ENCODE measurements at regions not wholly inside any gene's neighbourhood (a gene's known extent, or its start where the extent isn't known, plus 50 kb on each side); places are given as distances from the start of the nearest gene placed in this dataset.
"Not testable (repeated sequence)": the region's sequence is repeated elsewhere in the genome, so short reads cannot be mapped to it uniquely, and the experiment has no call there.

DNA sequence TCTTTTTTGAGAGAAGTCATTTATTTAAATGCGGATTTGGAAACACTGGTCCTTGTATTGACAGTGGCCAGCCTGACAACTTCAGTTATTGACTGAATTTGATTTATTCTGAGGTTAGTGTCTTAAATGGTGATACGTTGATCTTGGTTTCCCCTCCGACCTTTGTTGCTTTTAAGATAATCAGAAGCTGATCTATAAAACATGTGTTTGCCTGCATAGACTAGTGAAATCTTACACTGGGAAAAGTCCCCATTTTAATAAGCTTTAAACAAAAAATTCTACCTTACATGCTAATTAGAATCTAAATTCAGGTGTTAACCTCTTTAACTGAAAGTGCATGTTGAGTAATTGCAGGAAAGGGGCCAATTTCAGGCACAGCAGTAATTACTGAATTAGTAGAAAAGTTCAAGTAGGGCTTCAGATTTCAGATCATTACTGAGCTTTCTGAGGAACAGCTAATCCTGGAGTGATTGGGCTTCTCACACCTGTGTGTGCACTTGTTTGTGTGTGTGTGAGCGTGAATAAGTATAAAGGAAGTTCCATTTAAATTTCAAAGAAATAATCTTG lies 221.4 kb downstream of the SOX2 start:
- no peaks in the 10 kb centered on the region for H3K27me3 ChIP-seq (ENCODE audit: control insufficient read depth in 1 of 2, insufficient read depth in 1 of 2, low read length in 2 of 2)
- no peak overlapping the region for H2BK15ac ChIP-seq (ENCODE audit: low read depth, poor library complexity, severe bottlenecking)
- H3K9ac ChIP-seq (ENCODE audit: low read length), result no peak overlapping the region
- no peaks in the 10 kb centered on the region for H3K79me1 ChIP-seq (replicated peaks; ENCODE audit: low read length, poor library complexity, severe bottlenecking)
- WGBS, result 95% methylated on average over 3 of the region's 4 CpGs
- no peak overlapping the region for H2BK12ac ChIP-seq (ENCODE audit: low read length in 2 of 2)
- no peak overlapping the region for H3K27ac ChIP-seq (ENCODE audit: low read length, poor library complexity, severe bottlenecking)
- H3K4ac ChIP-seq (ENCODE audit: low read depth in 1 of 2, low read length in 2 of 2), result no peak overlapping the region
- no peak overlapping the region for H3K18ac ChIP-seq (ENCODE audit: low read depth in 1 of 2, low read length in 2 of 2)
- DNase-seq, result no peak
- H3K9me3 ChIP-seq (ENCODE audit: control insufficient read depth, low read length), result no peaks in the 10 kb centered on the region
- no peak overlapping the region for H2BK120ac ChIP-seq (ENCODE audit: low read depth, low read length)
- H3K4me2 ChIP-seq (ENCODE audit: low read length, poor library complexity, severe bottlenecking), result no peak overlapping the region
- no peak overlapping the region for H3K14ac ChIP-seq (ENCODE audit: low read length in 2 of 2)
- no peak overlapping the region for H2BK5ac ChIP-seq (ENCODE audit: low read depth, low read length, poor library complexity, severe bottlenecking)
- H2AK5ac ChIP-seq (ENCODE audit: low read length, severe bottlenecking), result no peak overlapping the region
- H3K4me1 ChIP-seq (ENCODE audit: control insufficient read depth, insufficient read depth, low read depth, low read length), result no peaks in the 10 kb centered on the region
- H3K36me3 ChIP-seq (ENCODE audit: control insufficient read depth in 1 of 2, insufficient read depth in 2 of 2, low read depth in 1 of 2, low read length in 2 of 2), result no peaks in the 10 kb centered on the region
- no peak overlapping the region for H2AFZ ChIP-seq (ENCODE audit: low read depth, low read length)
- no peak overlapping the region for H3K23ac ChIP-seq (ENCODE audit: low read length in 2 of 2)
- H4K91ac ChIP-seq (ENCODE audit: low read length), result no peak overlapping the region
- no peak overlapping the region for H4K8ac ChIP-seq (ENCODE audit: low read length)
- H3K4me3 ChIP-seq (ENCODE audit: insufficient read depth in 1 of 2, low read depth in 1 of 2, low read length in 2 of 2), result no peak overlapping the region

DNA sequence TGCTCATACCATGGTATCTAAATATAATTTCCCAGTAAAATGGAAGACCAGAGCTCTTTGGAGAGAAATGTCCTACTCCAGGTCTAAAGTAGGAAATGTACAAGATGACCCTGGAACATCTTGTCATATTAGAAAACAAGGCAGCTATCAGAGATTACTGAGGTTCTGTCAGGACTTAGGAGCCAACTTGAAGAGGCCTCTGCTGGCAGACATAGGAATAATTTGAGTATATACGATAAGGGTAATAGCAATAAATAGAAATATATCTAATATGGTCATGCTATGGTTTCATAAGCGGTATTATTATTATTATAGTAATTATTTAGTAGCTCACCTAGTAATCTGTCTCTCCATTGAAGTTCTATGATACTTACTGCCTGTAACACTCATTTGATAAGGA lies 224.2 kb downstream of the SOX2 start:
- Histone ChIP-seq H3K36me3 (ENCODE audit: control insufficient read depth in 1 of 2, insufficient read depth in 2 of 2, low read depth in 1 of 2, low read length in 2 of 2) (no peaks in the 10 kb centered on the region), H3K23ac (ENCODE audit: low read length in 2 of 2) (no peak overlapping the region), H3K4me3 (ENCODE audit: insufficient read depth in 1 of 2, low read depth in 1 of 2, low read length in 2 of 2) (no peak overlapping the region), H3K27me3 (ENCODE audit: control insufficient read depth in 1 of 2, insufficient read depth in 1 of 2, low read length in 2 of 2) (no peaks in the 10 kb centered on the region), H2BK15ac (ENCODE audit: low read depth, poor library complexity, severe bottlenecking) (no peak overlapping the region), H3K4me2 (ENCODE audit: low read length, poor library complexity, severe bottlenecking) (no peak overlapping the region), H3K79me1 (replicated peaks; ENCODE audit: low read length, poor library complexity, severe bottlenecking) (no peaks in the 10 kb centered on the region), H3K14ac (ENCODE audit: low read length in 2 of 2) (no peak overlapping the region), H3K4me1 (ENCODE audit: control insufficient read depth, insufficient read depth, low read depth, low read length) (no peaks in the 10 kb centered on the region), H2AFZ (ENCODE audit: low read depth, low read length) (no peak overlapping the region), H4K8ac (ENCODE audit: low read length) (no peak overlapping the region), H3K4ac (ENCODE audit: low read depth in 1 of 2, low read length in 2 of 2) (no peak overlapping the region), H2AK5ac (ENCODE audit: low read length, severe bottlenecking) (no peak overlapping the region), H3K27ac (ENCODE audit: low read length, poor library complexity, severe bottlenecking) (no peak overlapping the region), H3K18ac (ENCODE audit: low read depth in 1 of 2, low read length in 2 of 2) (no peak overlapping the region), H2BK12ac (ENCODE audit: low read length in 2 of 2) (no peak overlapping the region), H3K9me3 (ENCODE audit: control insufficient read depth, low read length) (no peaks in the 10 kb centered on the region), H2BK5ac (ENCODE audit: low read depth, low read length, poor library complexity, severe bottlenecking) (no peak overlapping the region), H4K91ac (ENCODE audit: low read length) (no peak overlapping the region), H3K9ac (ENCODE audit: low read length) (no peak overlapping the region), H2BK120ac (ENCODE audit: low read depth, low read length) (no peak overlapping the region)
- WGBS, result no CpG with 5 or more reads among the region's 2 CpGs
- no peak for DNase-seq

GRCh38 chr3:181936774-181937173 lies 225.0 kb downstream of the SOX2 start:
- no peak overlapping the region for H3K14ac ChIP-seq (ENCODE audit: low read length in 2 of 2)
- no peaks in the 10 kb centered on the region for H3K79me1 ChIP-seq (replicated peaks; ENCODE audit: low read length, poor library complexity, severe bottlenecking)
- no peaks in the 10 kb centered on the region for H3K4me1 ChIP-seq (ENCODE audit: control insufficient read depth, insufficient read depth, low read depth, low read length)
- no peak overlapping the region for H2BK120ac ChIP-seq (ENCODE audit: low read depth, low read length)
- no peaks in the 10 kb centered on the region for H3K9me3 ChIP-seq (ENCODE audit: control insufficient read depth, low read length)
- no peak overlapping the region for H3K4me3 ChIP-seq (ENCODE audit: insufficient read depth in 1 of 2, low read depth in 1 of 2, low read length in 2 of 2)
- no peak overlapping the region for H2BK15ac ChIP-seq (ENCODE audit: low read depth, poor library complexity, severe bottlenecking)
- H3K4ac ChIP-seq (ENCODE audit: low read depth in 1 of 2, low read length in 2 of 2), result no peak overlapping the region
- no peak overlapping the region for H2AFZ ChIP-seq (ENCODE audit: low read depth, low read length)
- H2AK5ac ChIP-seq (ENCODE audit: low read length, severe bottlenecking), result no peak overlapping the region
- no peaks in the 10 kb centered on the region for H3K36me3 ChIP-seq (ENCODE audit: control insufficient read depth in 1 of 2, insufficient read depth in 2 of 2, low read depth in 1 of 2, low read length in 2 of 2)
- H3K23ac ChIP-seq (ENCODE audit: low read length in 2 of 2), result no peak overlapping the region
- H3K4me2 ChIP-seq (ENCODE audit: low read length, poor library complexity, severe bottlenecking), result no peak overlapping the region
- no peak overlapping the region for H3K27ac ChIP-seq (ENCODE audit: low read length, poor library complexity, severe bottlenecking)
- no peak overlapping the region for H3K18ac ChIP-seq (ENCODE audit: low read depth in 1 of 2, low read length in 2 of 2)
- WGBS, result 92% methylated on average over 6 of the region's 6 CpGs
- no peak overlapping the region for H3K9ac ChIP-seq (ENCODE audit: low read length)
- no peak overlapping the region for H2BK12ac ChIP-seq (ENCODE audit: low read length in 2 of 2)
- H3K27me3 ChIP-seq (ENCODE audit: control insufficient read depth in 1 of 2, insufficient read depth in 1 of 2, low read length in 2 of 2), result no peaks in the 10 kb centered on the region
- no peak overlapping the region for H4K8ac ChIP-seq (ENCODE audit: low read length)
- no peak overlapping the region for H4K91ac ChIP-seq (ENCODE audit: low read length)
- H2BK5ac ChIP-seq (ENCODE audit: low read depth, low read length, poor library complexity, severe bottlenecking), result no peak overlapping the region
- no peak for DNase-seq

- not testable (repeated sequence) for H2BK120ac ChIP-seq (ENCODE audit: low read depth, low read length); H3K4me1 ChIP-seq (ENCODE audit: control insufficient read depth, insufficient read depth, low read depth, low read length); H3K9me3 ChIP-seq (ENCODE audit: control insufficient read depth, low read length); DNase-seq; H2BK12ac ChIP-seq (ENCODE audit: low read length in 2 of 2); H2AFZ ChIP-seq (ENCODE audit: low read depth, low read length); H4K91ac ChIP-seq (ENCODE audit: low read length); H2BK5ac ChIP-seq (ENCODE audit: low read depth, low read length, poor library complexity, severe bottlenecking); H3K27me3 ChIP-seq (ENCODE audit: control insufficient read depth in 1 of 2, insufficient read depth in 1 of 2, low read length in 2 of 2); H3K4me3 ChIP-seq (ENCODE audit: insufficient read depth in 1 of 2, low read depth in 1 of 2, low read length in 2 of 2); H3K4ac ChIP-seq (ENCODE audit: low read depth in 1 of 2, low read length in 2 of 2); H3K23ac ChIP-seq (ENCODE audit: low read length in 2 of 2); H3K27ac ChIP-seq (ENCODE audit: low read length, poor library complexity, severe bottlenecking); H3K14ac ChIP-seq (ENCODE audit: low read length in 2 of 2); H2BK15ac ChIP-seq (ENCODE audit: low read depth, poor library complexity, severe bottlenecking); H3K36me3 ChIP-seq (ENCODE audit: control insufficient read depth in 1 of 2, insufficient read depth in 2 of 2, low read depth in 1 of 2, low read length in 2 of 2); H2AK5ac ChIP-seq (ENCODE audit: low read length, severe bottlenecking); H3K18ac ChIP-seq (ENCODE audit: low read depth in 1 of 2, low read length in 2 of 2); H3K9ac ChIP-seq (ENCODE audit: low read length); H3K79me1 ChIP-seq (replicated peaks; ENCODE audit: low read length, poor library complexity, severe bottlenecking); H3K4me2 ChIP-seq (ENCODE audit: low read length, poor library complexity, severe bottlenecking); H4K8ac ChIP-seq (ENCODE audit: low read length)
- 86% methylated on average over 1 of the region's 3 CpGs for whole genome bisulfite sequencing
Observed at GRCh38 chr3:181938580-181938979, 226.9 kb downstream of the SOX2 start.
